NCI-H510A treated with DMSO at 0.1 percent for 48 hours (cell line): ENCODE measurements at regions not wholly inside any gene's neighbourhood (a gene's known extent, or its start where the extent isn't known, plus 50 kb on each side); places are given as distances from the start of the nearest gene placed in this dataset.
"Not testable (repeated sequence)": the region's sequence is repeated elsewhere in the genome, so short reads cannot be mapped to it uniquely, and the experiment has no call there.

ENCODE experiments used
- DNase-seq: peaks from one replicate; lab custom pipeline; 2025; lab: John Stamatoyannopoulos, UW

GRCh38 chr16:48680881-48681280 lies 70.9 kb upstream of the N4BP1 start:
- no peak for DNase-seq

- no peak for DNase-seq
Observed at GRCh38 chr16:48676836-48677235, 66.9 kb upstream of the N4BP1 start.

GRCh38 chr16:48668184-48668583 lies 58.2 kb upstream of the N4BP1 start:
- not testable (repeated sequence) for DNase-seq

GRCh38 chr16:48659940-48660339 lies 50.0 kb upstream of the N4BP1 start:
- DNase-seq = no peak
